Astrocyte of the cerebellum (primary cell): ENCODE measurements at regions not wholly inside any gene's neighbourhood (a gene's known extent, or its start where the extent isn't known, plus 50 kb on each side); places are given as distances from the start of the nearest gene placed in this dataset.
A peak's percentile ranks its signal among the peaks of the same experiment; 100 is the strongest.

Experiments used
- DNase-seq: peaks from one replicate; pipeline ENCODE4 v3.0.0-alpha.2; 2011; ENCODE audit warnings: low read depth
- H3K4me3 ChIP-seq: 2 replicates; pipeline ENCODE4 v1.5.1; 2011; ENCODE audit warnings: mild to moderate bottlenecking, low read depth, low read length, moderate library complexity
- in situ Hi-C: cut with HindIII; loops from 2 replicates; pipeline ENCODE4 v1.10.0; 2017; ENCODE audit warnings: low sequenced_read_pairs
- TF ChIP-seq, protein P1 (sequence below): IDR thresholded peaks from 2 replicates; pipeline ENCODE4 v1.5.1; 2012; ENCODE audit warnings: low read length, low read depth, moderate library complexity, mild to moderate bottlenecking; ENCODE audit errors: missing control alignments

DNA sequence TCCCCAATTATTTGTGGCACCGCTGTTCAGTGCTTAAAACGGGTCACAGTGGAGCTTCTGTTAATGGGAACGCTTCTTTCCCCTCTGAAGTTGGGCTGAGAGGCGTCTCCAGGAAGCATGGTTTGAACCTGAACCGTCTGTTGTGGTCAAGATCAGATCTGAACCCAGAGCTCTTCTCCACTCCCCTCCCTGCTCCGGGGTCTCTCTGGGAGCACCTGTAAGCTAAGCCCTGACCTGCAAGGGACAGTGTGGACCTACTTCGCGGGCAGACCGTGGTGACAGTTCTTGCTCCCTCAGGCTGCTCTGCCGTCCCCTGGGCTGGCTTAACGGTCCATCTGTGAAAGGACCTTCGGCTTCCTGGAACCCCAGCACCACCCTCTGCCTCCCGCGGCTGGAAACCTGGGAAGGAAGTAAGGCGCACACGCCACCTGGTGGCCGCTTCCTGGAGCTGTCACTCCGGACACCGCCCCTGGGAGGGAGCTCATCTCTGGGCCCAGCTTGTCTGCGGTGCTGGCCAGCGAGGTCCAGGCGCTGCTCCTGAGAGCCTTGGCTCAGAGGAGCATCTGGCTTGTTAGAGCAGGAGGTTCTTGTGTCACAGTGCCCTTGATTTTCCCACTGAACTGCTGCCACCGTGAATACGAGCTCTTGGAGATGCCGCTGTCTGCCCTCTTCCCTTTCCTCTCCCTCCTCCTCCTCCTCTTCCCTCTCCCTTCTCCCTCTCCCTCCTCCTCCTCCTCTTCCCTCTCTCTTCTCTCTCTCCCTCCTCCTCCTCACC lies 518.5 kb upstream of the EEF2KMT start:
- DNase-seq = peak; percentile 19
- no peak overlapping the region for H3K4me3 ChIP-seq
- in situ Hi-C loops = no loop called here
- TF ChIP-seq, protein P1, sequence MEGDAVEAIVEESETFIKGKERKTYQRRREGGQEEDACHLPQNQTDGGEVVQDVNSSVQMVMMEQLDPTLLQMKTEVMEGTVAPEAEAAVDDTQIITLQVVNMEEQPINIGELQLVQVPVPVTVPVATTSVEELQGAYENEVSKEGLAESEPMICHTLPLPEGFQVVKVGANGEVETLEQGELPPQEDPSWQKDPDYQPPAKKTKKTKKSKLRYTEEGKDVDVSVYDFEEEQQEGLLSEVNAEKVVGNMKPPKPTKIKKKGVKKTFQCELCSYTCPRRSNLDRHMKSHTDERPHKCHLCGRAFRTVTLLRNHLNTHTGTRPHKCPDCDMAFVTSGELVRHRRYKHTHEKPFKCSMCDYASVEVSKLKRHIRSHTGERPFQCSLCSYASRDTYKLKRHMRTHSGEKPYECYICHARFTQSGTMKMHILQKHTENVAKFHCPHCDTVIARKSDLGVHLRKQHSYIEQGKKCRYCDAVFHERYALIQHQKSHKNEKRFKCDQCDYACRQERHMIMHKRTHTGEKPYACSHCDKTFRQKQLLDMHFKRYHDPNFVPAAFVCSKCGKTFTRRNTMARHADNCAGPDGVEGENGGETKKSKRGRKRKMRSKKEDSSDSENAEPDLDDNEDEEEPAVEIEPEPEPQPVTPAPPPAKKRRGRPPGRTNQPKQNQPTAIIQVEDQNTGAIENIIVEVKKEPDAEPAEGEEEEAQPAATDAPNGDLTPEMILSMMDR = peak; percentile 72

DNA sequence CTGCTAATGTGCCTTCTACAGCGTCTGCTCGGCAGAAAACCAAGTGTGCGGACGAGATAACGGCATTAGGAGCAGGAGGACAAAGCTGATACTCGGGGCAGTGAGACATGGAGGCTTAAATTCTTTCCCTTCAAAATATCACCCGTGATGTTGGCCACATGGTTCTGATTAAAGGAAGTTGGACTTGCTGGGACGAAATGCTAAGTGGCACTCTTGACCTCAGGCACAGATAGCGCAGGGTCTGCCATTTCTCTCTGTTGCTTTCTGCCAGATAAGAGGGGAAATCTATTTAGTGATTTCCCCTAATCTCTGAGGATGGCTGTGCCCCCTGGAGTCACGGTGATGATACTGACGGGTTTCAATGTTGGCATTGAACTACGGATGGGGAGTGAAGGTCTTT lies 509.6 kb upstream of the EEF2KMT start:
- TF ChIP-seq, protein P1 = no peak
- DNase-seq = no peak
- no peak overlapping the region for H3K4me3 ChIP-seq
- in situ Hi-C loops = no loop called here

DNA sequence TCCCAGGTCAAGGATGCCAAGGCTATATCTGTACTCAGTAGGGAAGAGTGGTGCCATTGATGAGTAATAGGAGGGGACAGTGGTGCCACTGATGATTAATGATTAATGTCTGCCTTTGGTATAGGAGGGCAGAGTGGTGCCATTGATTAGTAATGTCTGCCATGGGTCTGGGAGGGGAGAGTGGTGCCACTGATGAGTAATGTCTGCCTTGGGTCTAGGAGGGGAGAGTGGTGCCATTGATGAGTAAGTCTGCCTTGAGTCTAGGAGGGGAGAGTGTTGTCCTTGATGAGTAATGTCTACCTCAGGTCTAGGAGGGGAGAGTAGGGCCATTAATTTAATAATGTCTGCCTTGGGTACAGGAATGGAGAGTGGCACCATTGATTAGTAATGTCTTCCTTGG lies 507.8 kb upstream of the EEF2KMT start:
- H3K4me3 ChIP-seq = no peak overlapping the region
- TF ChIP-seq, protein P1 = no peak
- no peak for DNase-seq
- in situ Hi-C loops = no loop called here

DNA sequence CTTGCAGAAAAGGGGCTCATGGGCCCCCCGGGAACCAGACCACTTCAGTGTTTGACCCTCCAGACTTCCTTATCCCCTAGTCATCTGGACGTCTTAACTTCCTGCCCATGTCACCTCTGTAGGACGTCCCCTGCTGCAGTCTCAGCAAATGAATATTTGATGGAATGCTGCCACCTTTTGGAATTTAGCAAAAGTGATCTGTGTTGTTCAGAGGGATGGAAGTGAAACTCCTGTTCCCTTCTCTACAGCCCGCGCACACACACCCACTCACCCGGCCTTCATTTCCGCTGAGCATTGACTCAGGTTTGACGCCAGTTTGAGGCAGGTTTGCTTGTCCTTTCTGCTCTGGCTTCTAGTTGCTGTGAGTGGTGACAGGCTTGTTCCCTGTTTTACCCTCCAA lies 507.2 kb upstream of the EEF2KMT start:
- no peak overlapping the region for H3K4me3 ChIP-seq
- in situ Hi-C loops = no loop called here
- TF ChIP-seq, protein P1 = peak; percentile 20
- DNase-seq = peak; percentile 19

DNA sequence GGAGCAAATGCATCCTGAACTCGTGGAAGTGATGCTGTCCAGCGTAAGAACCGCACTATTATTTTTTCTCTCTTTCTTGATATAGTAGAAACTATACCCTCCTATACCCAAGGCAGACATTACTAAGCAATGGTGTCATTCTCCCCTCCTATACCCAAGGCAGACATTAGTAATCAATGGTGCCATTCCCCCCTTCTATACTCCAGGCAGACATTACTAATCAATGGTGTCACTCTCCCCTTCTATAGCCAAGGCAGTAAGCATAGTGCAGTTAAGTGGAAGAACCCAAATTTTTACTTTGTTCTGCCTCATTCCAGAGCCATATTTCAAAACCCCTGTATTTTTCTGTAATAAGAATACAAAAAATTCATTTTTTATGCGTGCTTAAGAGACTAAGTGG lies 506.2 kb upstream of the EEF2KMT start:
- DNase-seq = no peak
- H3K4me3 ChIP-seq = no peak overlapping the region
- in situ Hi-C loops = no loop called here
- TF ChIP-seq, protein P1 = no peak

- TF ChIP-seq, protein P1 = no peak
- in situ Hi-C loops = no loop called here
- no peak for DNase-seq
- H3K4me3 ChIP-seq = no peak overlapping the region
These were observed 504.4 kb upstream of the EEF2KMT start for GRCh38 chr16:5601957-5602356.
